GM12875 (cell line): ENCODE measurements at regions not wholly inside any gene's neighbourhood (a gene's known extent, or its start where the extent isn't known, plus 50 kb on each side); places are given as distances from the start of the nearest gene placed in this dataset.

Source experiments
- H3K4me3 ChIP-seq: one replicate; pipeline ENCODE4 v1.5.1; 2011; ENCODE audit warnings: low read depth, low read length, control low read depth
- TF ChIP-seq, protein P1 (sequence below): IDR thresholded peaks from 2 replicates; pipeline ENCODE4 v1.5.1; 2011; ENCODE audit warnings: low read depth, mild to moderate bottlenecking, control low read depth, inconsistent platforms, low read length, moderate library complexity, borderline replicate concordance; ENCODE audit not compliant: insufficient read depth

DNA sequence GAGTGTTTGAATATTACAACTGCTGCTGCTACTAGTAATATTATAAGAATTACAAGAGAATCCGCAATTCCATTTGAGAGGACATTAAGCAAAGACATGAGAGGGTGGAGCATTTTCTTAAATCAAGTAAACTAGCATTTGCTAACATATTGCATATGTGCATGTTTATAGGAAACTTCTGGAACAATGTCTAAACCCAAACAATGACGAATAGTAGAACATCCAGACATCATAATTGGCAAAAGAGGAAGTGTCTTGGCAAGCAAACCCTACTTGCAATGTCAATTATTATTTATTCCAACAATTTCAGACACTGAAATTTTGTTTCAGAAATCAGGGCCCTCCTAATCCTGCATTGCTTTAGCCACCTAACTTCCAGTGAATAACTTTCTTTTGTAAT, 1155.3 kb upstream of the GJE1 start:
- TF ChIP-seq, protein P1, sequence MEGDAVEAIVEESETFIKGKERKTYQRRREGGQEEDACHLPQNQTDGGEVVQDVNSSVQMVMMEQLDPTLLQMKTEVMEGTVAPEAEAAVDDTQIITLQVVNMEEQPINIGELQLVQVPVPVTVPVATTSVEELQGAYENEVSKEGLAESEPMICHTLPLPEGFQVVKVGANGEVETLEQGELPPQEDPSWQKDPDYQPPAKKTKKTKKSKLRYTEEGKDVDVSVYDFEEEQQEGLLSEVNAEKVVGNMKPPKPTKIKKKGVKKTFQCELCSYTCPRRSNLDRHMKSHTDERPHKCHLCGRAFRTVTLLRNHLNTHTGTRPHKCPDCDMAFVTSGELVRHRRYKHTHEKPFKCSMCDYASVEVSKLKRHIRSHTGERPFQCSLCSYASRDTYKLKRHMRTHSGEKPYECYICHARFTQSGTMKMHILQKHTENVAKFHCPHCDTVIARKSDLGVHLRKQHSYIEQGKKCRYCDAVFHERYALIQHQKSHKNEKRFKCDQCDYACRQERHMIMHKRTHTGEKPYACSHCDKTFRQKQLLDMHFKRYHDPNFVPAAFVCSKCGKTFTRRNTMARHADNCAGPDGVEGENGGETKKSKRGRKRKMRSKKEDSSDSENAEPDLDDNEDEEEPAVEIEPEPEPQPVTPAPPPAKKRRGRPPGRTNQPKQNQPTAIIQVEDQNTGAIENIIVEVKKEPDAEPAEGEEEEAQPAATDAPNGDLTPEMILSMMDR, result no peak
- H3K4me3 ChIP-seq, result no peak overlapping the region

DNA sequence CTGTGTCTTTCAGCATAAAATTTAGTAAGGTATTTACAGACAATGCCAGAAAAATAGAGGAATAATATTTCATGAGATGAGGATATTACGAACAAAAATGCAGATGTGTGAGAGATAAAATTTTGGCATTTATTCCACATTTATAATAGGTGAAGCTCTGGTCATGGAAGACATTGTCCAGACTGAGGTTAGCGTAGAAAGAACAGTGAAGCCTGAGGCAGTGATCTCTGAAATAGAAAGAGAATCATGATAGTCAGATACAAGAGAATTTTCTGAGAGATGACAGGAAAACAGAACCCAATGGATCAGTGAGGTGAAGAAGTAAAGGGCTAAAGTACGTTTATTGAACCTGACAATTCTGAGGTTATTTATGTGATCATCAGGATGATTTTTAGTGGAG, 1155.9 kb upstream of the GJE1 start:
- TF ChIP-seq, protein P1, result no peak
- H3K4me3 ChIP-seq, result no peak overlapping the region

DNA sequence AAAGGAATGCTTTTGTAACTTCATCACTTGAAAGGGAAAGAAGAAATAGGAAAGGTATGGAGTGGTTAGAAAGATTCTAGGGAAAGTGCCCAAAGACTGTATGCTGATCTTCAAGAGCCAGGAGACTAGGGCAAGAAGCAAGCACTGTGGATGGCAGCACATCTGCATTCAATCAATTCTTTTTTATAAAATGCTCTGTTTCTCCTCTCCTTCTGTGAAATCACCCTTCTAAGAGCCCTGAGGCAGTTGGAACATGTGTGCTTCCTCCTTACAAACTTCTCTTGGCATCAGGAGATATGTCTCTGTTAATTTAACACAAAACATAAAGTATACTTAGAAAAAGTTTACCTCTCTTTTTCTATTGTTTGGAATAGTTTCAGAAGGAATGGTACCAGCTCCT, 1162.2 kb upstream of the GJE1 start:
- TF ChIP-seq, protein P1, result no peak
- H3K4me3 ChIP-seq, result no peak overlapping the region

DNA sequence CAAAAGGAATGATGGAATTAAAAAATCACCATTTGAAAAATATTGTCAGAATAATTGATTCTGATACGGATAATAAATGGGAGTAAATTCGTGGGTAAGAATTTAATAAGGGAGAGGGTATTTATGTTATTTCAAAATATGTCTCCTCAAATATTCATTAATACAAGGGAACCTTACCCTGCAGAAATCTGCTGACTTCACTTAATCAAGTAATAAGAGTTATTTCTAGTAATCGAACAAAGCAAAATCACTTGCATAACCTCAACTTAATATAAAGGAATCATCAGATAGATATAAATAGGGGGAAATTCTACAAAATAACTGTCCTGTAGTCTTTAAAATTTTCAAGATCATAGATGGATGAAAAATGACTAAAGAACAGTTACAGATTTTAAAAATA, 1164.7 kb upstream of the GJE1 start:
- no peak overlapping the region for H3K4me3 ChIP-seq

DNA sequence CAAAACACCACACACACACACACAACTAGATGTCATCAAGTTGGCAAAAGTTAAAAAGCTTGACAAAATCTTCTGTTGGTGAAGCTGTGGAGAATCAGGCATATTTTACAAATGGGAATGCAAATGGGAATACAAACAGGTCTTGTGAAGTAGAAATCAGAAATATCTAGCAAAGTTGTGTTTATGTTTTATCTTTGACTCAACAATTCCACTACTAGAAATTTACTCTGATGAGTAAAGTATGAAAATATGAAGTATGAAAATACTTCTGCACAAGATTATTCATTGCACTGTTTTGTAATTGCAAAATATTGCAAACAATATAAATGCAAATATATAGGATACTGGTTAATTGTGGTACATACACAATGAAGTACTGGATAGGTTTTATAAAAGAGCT, 1166.0 kb upstream of the GJE1 start:
- TF ChIP-seq, protein P1, result no peak
- H3K4me3 ChIP-seq, result no peak overlapping the region

More for the DNA sequence above, 1164.7 kb upstream of the GJE1 start:
- TF ChIP-seq, protein P1, result no peak

DNA sequence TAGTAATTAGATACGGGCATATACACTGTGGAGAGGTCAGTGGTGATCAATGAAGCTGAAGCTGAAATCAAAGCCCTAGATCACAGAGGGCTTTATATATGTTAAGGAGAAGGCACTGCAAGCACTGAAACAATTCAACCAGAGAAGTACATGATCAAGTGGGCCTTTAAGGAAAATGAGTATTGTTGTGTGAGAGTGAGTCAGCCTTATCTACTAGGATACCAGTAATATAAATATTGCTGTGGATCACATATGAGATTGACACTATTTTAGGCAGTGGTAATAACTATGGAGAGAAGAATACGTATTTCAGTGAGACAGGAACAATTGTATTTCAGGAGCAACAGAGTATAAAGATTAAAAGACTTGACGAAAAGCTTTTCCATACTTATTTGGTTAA, 1172.2 kb upstream of the GJE1 start:
- TF ChIP-seq, protein P1, result no peak
- no peak overlapping the region for H3K4me3 ChIP-seq

DNA sequence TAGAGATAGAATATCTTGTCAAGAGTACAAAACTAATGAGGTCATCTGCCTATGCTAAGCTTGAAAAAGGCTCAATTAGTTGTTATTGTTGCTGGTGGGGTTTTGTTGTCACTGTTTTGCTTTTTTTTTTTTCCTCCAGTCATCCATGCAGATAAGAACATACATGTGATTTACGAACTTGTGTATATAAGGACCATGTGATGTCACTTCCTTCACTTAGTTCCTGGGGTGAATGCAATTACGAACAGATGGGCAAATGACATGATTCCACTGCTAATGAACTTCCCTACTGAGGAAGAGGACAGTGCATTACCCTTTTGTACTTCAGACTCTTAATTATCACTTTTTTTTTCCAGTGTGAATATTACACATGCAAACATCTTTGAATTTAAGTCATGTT, 1175.3 kb upstream of the GJE1 start:
- H3K4me3 ChIP-seq, result no peak overlapping the region
- TF ChIP-seq, protein P1, result no peak
